ENCODE measurements at regions not wholly inside any gene's neighbourhood (a gene's known extent, or its start where the extent isn't known, plus 50 kb on each side); places are given as distances from the start of the nearest gene placed in this dataset.

DNA sequence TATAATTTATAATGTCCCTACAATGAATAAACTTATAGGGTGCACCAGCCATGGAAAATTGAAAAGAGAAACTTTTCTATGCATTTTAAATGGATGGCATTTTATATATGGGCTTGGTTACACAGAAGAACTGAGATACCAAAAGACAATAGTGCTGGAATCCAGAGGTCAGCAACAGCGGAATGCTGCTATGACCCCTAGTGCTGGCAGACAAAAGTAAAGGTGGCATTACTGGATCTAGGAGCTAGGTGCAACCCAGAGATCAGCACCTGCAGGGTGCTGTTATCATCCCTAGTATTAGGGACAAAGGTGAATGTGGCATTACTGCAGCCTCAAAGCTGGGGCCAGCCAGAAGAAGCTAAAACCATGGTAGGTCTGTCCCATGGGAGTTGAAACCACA, 392.7 kb upstream of the ST6GAL2 start:
- TF ChIP-seq, protein P1, sequence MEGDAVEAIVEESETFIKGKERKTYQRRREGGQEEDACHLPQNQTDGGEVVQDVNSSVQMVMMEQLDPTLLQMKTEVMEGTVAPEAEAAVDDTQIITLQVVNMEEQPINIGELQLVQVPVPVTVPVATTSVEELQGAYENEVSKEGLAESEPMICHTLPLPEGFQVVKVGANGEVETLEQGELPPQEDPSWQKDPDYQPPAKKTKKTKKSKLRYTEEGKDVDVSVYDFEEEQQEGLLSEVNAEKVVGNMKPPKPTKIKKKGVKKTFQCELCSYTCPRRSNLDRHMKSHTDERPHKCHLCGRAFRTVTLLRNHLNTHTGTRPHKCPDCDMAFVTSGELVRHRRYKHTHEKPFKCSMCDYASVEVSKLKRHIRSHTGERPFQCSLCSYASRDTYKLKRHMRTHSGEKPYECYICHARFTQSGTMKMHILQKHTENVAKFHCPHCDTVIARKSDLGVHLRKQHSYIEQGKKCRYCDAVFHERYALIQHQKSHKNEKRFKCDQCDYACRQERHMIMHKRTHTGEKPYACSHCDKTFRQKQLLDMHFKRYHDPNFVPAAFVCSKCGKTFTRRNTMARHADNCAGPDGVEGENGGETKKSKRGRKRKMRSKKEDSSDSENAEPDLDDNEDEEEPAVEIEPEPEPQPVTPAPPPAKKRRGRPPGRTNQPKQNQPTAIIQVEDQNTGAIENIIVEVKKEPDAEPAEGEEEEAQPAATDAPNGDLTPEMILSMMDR (IDR thresholded peaks at IDR 0.05), result no peak
- TF ChIP-seq POLR2A (IDR thresholded peaks at IDR 0.05), result no peak
